Adrenal gland (tissue), 9 donors: ENCODE measurements at regions not wholly inside any gene's neighbourhood (a gene's known extent, or its start where the extent isn't known, plus 50 kb on each side); places are given as distances from the start of the nearest gene placed in this dataset.
"Not testable (repeated sequence)": the region's sequence is repeated elsewhere in the genome, so short reads cannot be mapped to it uniquely, and the experiment has no call there.

ENCODE experiments used
- DNase-seq, 7 donors: peaks; one replicate each; pipeline ENCODE4 v3.0.0-alpha.2; 2019 to 2020
- H3K27ac ChIP-seq, 5 donors: fragments of 200-600 bp; sonication (generic) in 4 of 5; 1 replicate in 3 of 5; 2 replicates in 2 of 5; pipeline versions ENCODE4 v1.5.1 to v1.8.0; 2016 to 2020; ENCODE audit warnings: mild to moderate bottlenecking in 1 of 5
- H3K27me3 ChIP-seq: fragments of 200-600 bp; 2 replicates; pipeline ENCODE4 v1.8.0; 2021
- H3K36me3 ChIP-seq, 2 donors: fragments of 200-600 bp; replicated peaks in 1 of 2; 1 replicate in 1 of 2; 2 replicates in 1 of 2; pipeline versions ENCODE4 v1.5.1 to v1.8.0; 2018 to 2022
- H3K4me1 ChIP-seq, 2 donors: fragments of 200-600 bp; replicated peaks in 1 of 2; 1 replicate in 1 of 2; 2 replicates in 1 of 2; pipeline versions ENCODE4 v1.5.1 to v1.8.0; 2018 to 2021
- H3K4me3 ChIP-seq, 4 donors: fragments of 200-600 bp; sonication (generic) in 3 of 4; one replicate each; pipeline ENCODE4 v1.5.1; 2016 to 2018
- H3K9me3 ChIP-seq, 3 donors: fragments of 200-600 bp; sonication (generic) in 1 of 3; replicated peaks in 1 of 3; 1 replicate in 2 of 3; 2 replicates in 1 of 3; pipeline versions ENCODE4 v1.5.1 to v1.8.0; 2016 to 2021
- POLR2A ChIP-seq, 2 donors: fragments of 450-650 bp; IDR thresholded peaks; one replicate each; pipeline ENCODE4 v1.6.1; 2017; ENCODE audit warnings: antibody characterized with exemption in 2 of 2, mild to moderate bottlenecking in 2 of 2, moderate library complexity in 1 of 2
- WGBS, 4 donors: extraction: QIAGEN DNeasy Blood & Tissue Kit in 2 of 4; methylation state at CpG; one replicate each; pipeline versions ENCODE4 v1.1.5 to v1.1.7; 2013 to 2017; 5-methylcytosine and 5-hydroxymethylcytosine counted together
- intact Hi-C, 2 donors: fragments of 100-400 bp; cut with DNase I; formaldehyde crosslinking; loops; one replicate each; pipeline versions ENCODE4 v1.14.1 to v1.15.0; 2022 to 2023
- TF ChIP-seq, protein P1 (sequence below), 6 experiments: fragments of 450-650 bp in 4 of 6; fragments of 200-600 bp in 2 of 6; sonication (generic) in 1 of 6; IDR thresholded peaks; 1 replicate in 5 of 6; 2 replicates in 1 of 6; pipeline versions ENCODE4 v1.5.1 to v1.8.0; 2016 to 2021; ENCODE audit warnings: antibody characterized with exemption in 6 of 6, mild to moderate bottlenecking in 2 of 6, moderate library complexity in 1 of 6
- donor health status: healthy with polysubstance abuse.
- donor health status: Bipolar disorder and iron deficiency.
- donor health status: DM: yes; HTN: yes; CAD: no.
- donor health status: DM: no; HTN: no; CAD: no.
- donor health status: DM: no; HTN: no; CAD: no.

DNA sequence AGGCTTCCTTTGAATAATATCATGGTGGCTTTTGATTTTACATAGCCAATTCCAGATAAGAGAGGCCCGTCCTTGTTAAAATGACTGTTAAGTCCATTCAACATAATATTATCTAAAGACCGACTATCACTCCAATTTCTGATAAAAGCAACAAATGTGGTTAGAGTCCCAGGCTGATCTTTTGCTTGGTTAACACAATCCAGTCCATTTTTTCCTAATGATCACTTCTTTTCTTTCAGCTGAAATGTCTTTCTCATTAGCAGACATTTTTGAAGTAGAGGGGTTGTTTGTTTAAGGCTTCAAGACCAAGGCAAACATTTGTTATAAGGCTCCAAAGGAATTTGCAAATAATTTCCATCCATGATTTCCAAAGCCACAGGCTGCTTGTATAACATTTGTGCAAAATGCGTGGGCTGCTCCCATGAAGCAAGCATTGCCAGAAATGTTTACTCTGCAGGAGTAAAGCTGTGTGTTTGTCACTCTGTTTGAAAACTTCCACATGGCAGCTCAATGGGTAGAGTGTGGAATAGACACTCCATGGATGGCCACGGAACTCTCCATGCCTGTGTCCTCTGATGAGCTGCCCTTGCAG lies 111.5 kb downstream of the PSMG1 start:
- no peak for DNase-seq
- H3K4me1 ChIP-seq, result peaks cover 3 to 12% of the 10 kb centered on the region in 2 donors
- no peaks in the 10 kb centered on the region for H3K27me3 ChIP-seq
- no peaks in the 10 kb centered on the region for H3K36me3 ChIP-seq
- TF ChIP-seq, protein P1, sequence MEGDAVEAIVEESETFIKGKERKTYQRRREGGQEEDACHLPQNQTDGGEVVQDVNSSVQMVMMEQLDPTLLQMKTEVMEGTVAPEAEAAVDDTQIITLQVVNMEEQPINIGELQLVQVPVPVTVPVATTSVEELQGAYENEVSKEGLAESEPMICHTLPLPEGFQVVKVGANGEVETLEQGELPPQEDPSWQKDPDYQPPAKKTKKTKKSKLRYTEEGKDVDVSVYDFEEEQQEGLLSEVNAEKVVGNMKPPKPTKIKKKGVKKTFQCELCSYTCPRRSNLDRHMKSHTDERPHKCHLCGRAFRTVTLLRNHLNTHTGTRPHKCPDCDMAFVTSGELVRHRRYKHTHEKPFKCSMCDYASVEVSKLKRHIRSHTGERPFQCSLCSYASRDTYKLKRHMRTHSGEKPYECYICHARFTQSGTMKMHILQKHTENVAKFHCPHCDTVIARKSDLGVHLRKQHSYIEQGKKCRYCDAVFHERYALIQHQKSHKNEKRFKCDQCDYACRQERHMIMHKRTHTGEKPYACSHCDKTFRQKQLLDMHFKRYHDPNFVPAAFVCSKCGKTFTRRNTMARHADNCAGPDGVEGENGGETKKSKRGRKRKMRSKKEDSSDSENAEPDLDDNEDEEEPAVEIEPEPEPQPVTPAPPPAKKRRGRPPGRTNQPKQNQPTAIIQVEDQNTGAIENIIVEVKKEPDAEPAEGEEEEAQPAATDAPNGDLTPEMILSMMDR (IDR thresholded peaks at IDR 0.05), result no peak
- no peak overlapping the region for H3K4me3 ChIP-seq
- WGBS, 4 donors, result 44 to 66% (median 65%) methylated on average over 4 of the region's 4 CpGs
- H3K27ac ChIP-seq, result peak overlapping the region in 2 of 5 donors; percentile 22 to 25
- intact Hi-C loops, result no loop called here
- no peaks in the 10 kb centered on the region for H3K9me3 ChIP-seq

DNA sequence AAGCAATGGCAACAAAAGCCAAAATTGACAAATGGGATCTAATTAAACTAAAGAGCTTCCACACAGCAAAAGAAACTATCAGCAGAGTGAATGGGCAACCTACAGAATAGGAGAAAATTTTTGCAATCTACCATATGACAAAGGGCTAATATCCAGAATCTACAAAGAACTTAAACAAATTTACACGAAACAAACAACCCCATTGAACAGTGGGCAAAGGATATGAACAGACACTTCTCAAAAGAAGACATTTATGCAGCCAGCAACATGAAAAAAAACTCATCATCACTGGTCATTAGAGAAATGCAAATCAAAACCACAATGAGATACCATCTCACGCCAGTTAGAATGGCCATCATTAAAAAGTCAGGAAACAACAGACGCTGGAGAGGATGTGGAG lies 113.4 kb downstream of the PSMG1 start:
- peaks cover 3 to 29% of the 10 kb centered on the region in 2 donors for H3K4me1 ChIP-seq
- intact Hi-C loops, H3K4me3 ChIP-seq, H3K9me3 ChIP-seq, H3K27me3 ChIP-seq, DNase-seq, H3K36me3 ChIP-seq, H3K27ac ChIP-seq: not testable (repeated sequence)
- WGBS, 4 donors, result 85 to 87% (median 86%) methylated on average over 3 of the region's 3 CpGs

DNA sequence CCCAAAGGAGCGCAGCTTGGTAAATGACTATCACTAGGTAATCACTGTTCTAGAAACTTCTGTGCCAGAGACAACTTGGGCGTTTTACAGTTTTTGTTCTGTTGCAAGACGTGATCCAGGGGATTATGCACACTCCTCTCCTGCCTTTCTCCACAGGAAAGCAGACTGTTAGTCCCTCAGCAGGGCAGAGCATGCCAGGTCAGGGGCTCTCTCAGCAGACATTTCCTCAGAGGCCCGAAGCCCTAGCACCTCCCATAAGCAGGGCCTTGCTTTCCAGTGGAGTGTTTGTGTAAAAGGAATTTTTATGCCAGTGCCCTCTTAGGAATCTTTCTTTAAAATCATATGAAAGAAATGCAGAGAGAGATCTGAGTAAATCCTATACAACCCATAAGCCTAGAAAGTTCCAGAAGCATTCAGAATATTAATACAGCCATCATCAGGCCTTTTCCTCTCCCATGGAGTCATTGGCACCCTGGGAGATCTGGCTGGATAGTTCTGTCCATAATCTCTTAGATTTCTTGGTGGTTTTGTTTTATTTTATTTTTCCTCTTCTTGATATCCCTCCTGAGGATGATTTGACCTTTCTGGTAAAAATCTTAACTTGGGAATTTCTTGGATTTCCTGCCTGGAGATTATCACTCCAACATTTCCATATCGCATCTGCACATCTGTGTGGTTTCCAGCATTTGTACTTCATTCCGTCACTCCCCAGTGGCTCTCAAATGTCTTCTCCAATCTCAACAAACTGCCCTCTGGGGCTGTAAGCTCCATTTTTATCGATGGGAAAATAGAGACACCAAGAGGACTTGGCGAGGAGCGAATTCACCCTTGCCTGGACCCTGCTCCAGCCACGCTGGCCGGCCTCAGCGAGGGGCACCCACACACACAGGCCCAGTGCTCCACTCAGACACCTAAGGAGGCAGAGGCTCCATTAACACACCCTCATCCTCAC lies 116.1 kb downstream of the PSMG1 start:
- peaks cover 3 to 29% of the 10 kb centered on the region in 2 donors for H3K4me1 ChIP-seq
- H3K4me3 ChIP-seq, result no peak overlapping the region
- no peaks in the 10 kb centered on the region for H3K36me3 ChIP-seq
- H3K9me3 ChIP-seq, result no peaks in the 10 kb centered on the region
- TF ChIP-seq, protein P1 (IDR thresholded peaks at IDR 0.05), result no peak
- no peak for TF ChIP-seq POLR2A (IDR thresholded peaks at IDR 0.05)
- H3K27ac ChIP-seq, result peak overlapping the region in 3 of 5 donors; percentile 27 to 73 (median 67)
- intact Hi-C loops, result no loop called here
- no peak for DNase-seq
- WGBS, 4 donors, result 66 to 75% (median 73%) methylated on average over 11 to 12 of the region's 12 CpGs
- H3K27me3 ChIP-seq, result no peaks in the 10 kb centered on the region

DNA sequence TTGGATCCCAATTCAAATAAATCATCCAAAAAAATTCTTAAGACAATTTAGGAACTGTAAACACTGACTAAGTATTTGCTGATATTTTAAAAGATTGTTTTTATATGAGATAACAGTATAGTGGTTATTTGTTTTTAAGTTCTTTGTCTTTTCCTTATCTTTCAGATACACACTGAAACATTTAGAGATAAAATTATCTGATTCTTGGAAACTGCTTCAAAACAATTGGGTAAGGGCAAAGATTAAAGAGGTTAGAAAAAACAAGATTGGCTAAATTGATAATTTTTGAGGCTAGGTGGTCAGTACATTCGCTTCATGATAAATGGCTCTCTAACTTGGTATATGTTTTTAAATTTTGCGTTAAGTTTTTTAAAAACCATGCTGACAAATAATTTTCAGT lies 117.3 kb downstream of the PSMG1 start:
- Histone ChIP-seq H3K27ac (peak overlapping the region in 2 of 5 donors; percentile 67 to 73), H3K27me3 (no peaks in the 10 kb centered on the region), H3K9me3 (no peaks in the 10 kb centered on the region), H3K4me3 (no peak overlapping the region), H3K36me3 (no peaks in the 10 kb centered on the region), H3K4me1 (peaks cover 3 to 29% of the 10 kb centered on the region in 2 donors)
- intact Hi-C loops, result no loop called here
- TF ChIP-seq POLR2A (IDR thresholded peaks at IDR 0.05), result no peak
- TF ChIP-seq, protein P1 (IDR thresholded peaks at IDR 0.05), result no peak
- DNase-seq, result no peak
- WGBS, 4 donors, result 31 to 46% (median 37%) methylated on average over 2 of the region's 2 CpGs
